NCI-H524 treated with DMSO at 0.1 percent for 48 hours (cell line): ENCODE measurements at regions not wholly inside any gene's neighbourhood (a gene's known extent, or its start where the extent isn't known, plus 50 kb on each side); places are given as distances from the start of the nearest gene placed in this dataset.

Experiments used
- DNase-seq: peaks from one replicate; lab custom pipeline; 2025; lab: John Stamatoyannopoulos, UW

DNA sequence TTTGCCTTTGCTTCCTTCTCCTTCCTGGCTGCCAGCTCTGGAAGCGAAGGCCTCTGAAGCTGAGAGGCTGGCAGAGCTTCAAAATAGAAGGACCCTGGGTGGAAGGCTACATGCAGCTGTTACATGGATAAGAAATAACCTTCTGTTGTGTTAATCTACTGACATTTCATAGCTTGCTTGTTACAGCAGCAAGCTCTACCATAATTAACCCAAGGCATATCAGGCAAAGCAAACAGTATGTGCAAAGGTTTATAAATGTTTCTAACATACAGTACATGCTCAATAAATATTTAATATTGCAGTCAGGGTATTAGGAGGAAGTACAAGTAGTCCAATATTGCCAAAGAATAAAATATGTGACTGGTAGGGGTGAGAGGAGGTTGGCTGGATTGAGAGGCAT lies 55.6 kb upstream of the MKLN1 start:
- DNase-seq = no peak

DNA sequence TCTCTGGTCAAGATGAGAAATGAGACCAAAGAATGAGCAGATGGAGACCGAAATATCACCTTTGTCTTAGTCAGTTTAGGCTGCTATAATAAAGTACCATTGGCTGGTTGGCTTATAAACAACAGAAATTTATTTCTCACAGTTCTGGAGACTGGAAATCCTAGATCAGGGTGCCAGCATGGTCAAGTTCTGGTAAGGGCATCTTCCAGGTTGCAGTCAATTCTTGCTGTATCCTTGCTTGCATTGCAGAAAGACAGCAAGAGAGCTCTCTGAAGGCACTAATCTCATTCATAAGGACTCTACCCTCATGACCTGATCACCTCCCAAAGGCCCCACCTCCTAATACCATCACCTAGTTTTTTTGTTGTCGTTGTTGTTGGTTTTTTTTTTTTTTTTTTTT lies 52.7 kb upstream of the MKLN1 start:
- no peak for DNase-seq

DNA sequence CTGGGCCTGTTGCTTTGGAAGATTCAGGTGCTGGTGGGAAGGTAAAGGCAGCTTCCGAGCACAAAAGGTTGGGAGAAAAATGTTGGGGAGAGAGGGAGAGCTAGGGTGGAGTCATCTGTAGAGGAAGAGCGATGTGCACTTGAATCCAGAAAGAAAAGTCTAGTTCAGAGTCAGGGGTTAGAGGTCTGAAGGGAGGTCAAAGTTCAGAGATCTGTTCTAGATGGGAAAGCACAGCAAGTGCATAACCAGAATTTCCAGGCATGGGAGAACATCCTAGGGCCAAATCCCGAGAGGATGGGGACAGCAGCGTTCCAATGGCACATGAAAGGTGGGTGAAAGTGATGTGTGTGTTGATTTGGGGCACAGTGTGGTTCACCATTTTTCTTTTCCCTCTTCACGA lies 51.5 kb upstream of the MKLN1 start:
- DNase-seq = no peak

DNA sequence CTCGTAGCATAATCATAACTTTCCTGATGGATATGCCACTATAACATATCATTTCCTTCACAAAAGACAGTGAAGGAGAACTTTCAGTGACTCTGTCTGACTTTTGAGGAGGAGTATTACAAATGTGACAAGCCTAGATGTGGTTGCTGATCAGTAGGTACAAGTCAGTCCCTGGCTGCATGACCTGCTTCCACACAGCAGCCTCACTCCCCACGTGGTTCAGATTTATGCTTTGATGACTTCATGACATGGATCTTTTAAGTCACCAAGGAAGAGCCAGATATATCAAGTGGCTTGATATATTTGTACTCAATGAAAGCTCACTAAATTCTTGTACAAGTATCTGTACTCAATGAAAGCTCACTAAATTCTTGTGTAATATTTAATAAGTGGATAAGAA lies 50.9 kb upstream of the MKLN1 start:
- no peak for DNase-seq
